GM12873 (cell line): ENCODE measurements at regions not wholly inside any gene's neighbourhood (a gene's known extent, or its start where the extent isn't known, plus 50 kb on each side); places are given as distances from the start of the nearest gene placed in this dataset.

ENCODE experiments used
- TF ChIP-seq, protein P1 (sequence below): IDR thresholded peaks from 2 replicates; pipeline ENCODE4 v1.5.1; 2012; ENCODE audit warnings: low read depth, mild to moderate bottlenecking, moderate library complexity, low read length, control low read depth; ENCODE audit not compliant: insufficient read depth; ENCODE audit errors: missing control alignments

DNA sequence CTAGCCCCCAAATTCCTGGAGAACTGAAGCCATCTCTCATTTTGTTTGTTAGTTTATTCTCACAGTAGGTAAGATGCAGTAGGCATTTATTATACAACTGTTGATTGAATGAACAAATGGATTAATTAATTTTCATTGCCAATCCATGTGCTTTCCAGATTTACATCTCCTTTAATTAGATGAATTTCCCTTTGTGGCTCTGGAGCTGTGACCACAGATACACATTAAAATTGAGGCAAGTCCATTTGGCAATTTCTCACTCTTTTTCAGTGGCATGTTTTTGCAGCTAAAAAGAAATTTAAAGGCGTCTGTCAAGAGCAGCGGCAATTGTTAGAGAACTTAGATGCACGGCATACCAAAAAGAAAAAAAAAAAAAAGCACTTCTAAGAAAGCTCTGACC, 635.4 kb upstream of the SOX9 start:
- TF ChIP-seq, protein P1, sequence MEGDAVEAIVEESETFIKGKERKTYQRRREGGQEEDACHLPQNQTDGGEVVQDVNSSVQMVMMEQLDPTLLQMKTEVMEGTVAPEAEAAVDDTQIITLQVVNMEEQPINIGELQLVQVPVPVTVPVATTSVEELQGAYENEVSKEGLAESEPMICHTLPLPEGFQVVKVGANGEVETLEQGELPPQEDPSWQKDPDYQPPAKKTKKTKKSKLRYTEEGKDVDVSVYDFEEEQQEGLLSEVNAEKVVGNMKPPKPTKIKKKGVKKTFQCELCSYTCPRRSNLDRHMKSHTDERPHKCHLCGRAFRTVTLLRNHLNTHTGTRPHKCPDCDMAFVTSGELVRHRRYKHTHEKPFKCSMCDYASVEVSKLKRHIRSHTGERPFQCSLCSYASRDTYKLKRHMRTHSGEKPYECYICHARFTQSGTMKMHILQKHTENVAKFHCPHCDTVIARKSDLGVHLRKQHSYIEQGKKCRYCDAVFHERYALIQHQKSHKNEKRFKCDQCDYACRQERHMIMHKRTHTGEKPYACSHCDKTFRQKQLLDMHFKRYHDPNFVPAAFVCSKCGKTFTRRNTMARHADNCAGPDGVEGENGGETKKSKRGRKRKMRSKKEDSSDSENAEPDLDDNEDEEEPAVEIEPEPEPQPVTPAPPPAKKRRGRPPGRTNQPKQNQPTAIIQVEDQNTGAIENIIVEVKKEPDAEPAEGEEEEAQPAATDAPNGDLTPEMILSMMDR, result no peak

DNA sequence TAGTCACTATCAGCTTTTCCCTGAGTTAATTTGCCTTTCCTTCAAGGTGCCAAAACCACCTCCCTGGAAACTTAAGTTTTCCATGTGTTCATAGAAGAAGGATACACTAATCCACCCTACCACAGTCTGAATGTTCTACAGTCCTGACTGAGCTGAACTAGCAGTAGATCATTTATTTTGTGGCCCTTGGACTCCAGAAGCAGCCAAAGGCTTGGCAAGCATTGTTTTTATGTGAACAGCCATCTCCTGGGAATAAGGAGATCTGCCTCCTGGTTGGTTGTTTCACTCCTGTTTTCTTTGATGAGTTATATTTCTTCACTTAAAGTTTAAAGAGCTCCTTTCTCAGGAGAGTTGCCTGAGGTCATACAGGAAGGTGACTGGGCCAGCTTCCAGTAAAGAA, 634.6 kb upstream of the SOX9 start:
- TF ChIP-seq, protein P1, result no peak

DNA sequence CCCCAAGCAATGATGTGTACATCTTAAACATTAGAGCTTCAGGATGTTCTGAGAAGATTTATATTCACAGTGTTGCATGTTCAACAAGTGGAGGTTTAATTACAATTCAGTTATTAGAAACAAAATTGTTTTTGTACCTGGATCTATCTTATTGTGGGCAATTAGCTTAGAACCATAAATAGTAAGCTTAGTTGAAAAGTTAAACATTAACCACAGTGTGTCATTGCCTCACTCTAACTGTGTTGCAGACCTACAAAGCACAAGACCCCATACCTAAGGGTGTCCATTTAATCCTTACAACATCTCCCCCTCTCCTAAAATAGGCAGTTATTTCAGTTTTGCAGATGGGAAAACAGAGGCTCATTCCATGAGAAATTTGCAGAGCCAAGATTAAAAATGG, 632.0 kb upstream of the SOX9 start:
- TF ChIP-seq, protein P1, result no peak

DNA sequence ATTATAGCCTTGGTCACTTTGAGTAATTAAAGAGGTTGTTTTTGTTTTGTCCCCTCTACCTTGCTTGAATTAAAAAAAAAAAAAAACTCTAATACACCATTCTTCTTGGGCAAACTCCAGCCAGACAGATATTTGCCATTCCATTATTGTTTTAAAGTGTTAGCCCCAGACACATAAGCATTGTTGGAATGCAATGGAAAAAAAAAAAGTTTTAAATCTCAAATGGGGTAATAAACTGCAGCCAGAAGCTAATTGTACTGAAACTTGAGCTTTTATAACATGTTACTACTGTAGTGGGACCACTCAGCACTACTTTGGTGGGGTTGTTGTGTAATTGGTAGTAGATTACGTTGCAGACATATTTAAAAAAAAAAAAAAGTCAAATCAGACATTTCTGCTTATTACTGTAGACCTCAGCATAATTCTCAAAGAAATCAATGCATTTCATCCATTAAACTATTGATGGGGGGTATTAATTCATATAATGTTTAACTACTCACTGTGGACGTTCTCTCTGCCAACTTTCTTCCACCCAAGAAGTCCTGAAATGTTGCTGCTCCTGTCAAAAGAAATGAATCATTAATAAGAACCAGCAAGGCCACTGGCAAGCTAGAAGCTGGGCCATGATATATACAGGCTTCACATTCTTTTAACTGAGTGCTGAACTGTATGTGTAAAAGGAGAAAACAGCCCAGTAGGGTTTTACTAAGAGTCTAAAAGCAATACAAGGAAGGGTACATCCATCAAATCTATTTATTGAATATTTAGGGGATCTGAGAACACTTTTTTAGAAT, 626.6 kb upstream of the SOX9 start:
- TF ChIP-seq, protein P1, result no peak

DNA sequence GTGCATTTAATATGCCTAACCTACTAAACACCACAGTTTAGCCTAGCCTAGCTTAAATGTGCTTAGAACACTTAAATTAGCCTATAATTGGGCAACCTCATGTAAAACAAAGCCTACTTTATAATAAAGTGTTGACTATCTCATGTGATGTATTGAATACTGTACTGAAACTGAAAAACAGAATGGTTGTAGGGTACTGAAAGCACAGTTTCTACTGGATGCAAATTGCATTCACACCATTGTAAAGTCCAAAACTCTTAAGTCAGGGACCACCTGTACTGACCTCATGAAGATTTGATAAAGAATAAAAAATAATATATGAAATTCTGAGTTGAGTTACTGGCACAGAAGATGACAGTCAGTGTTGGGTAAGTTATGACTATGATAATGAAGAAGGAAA, 625.4 kb upstream of the SOX9 start:
- TF ChIP-seq, protein P1, result no peak

DNA sequence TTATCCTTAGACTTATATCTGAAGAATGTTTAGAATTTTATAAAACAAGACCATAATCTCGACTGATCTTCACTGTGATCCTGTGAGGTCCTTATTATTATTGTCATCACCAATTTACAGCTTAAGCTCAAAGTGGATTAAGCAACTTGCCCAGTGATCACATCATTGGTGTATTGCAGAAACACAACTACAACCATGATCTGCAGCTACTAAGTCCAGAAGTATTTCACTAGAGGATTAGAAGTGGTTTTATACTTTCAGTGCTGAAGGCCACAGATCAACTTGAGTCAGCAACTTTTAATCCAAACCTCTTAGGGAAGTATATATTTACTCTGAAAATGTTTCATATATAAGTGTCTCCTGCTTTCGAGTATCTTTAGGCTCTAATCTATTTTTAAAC, 624.3 kb upstream of the SOX9 start:
- TF ChIP-seq, protein P1, result no peak

DNA sequence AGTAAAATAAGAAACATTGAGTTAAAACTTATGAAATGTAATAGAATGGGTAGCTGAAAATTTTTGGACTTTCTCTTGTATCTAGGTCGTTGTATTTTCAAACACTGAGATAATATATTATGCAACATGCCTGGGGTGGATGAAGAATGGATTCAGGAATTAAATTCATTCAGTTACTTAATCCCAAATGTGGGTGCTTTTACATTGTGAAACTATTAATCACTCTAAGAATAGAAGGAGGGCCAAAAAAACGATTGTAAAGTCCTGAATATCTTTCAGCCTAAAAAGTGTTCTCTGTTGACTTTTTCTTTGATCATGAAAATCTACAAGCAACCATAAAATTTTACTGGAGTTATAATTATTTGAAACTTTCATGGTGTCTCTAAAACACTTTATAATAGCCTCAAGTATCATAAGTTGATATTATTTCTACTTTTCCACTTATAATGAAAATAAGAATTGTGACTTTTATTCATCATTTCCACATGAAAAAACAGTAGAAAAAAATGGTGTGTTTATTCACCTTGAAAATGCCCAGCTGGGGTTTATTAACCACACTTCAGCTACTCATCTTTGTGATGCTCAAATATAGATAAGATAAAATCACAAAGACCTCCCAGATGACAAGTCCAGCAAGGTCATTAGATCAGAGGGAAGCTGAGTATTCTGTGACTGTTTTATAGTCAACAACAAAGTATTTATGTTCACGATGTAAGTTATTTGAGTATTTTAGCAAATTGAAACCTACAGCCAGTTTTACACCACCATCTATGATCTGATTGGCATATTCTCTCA, 619.9 kb upstream of the SOX9 start:
- TF ChIP-seq, protein P1, result no peak
